Activated naive CD4-positive, alpha-beta T cell treated with anti-CD3 and anti-CD28 coated beads, Interleukin-2, amount 10 ng/mL, durations not matched to agents 7 days and 5 days (primary cell): ENCODE measurements at regions not wholly inside any gene's neighbourhood (a gene's known extent, or its start where the extent isn't known, plus 50 kb on each side); places are given as distances from the start of the nearest gene placed in this dataset.

Experiments
- CTCF ChIA-PET: fragments of 350-600 bp; sonication (Branson Sonifier 250); formaldehyde crosslinking; loops from one replicate; lab custom pipeline; 2021; ENCODE audit warnings: antibody characterized with exemption; lab: Charles Lee
- DNase-seq: peaks from one replicate; pipeline ENCODE4 v3.0.0-alpha.2; 2020
- H3K27ac Mint-ChIP-seq: one replicate; pipeline ENCODE4 v1.8.0; 2021; ENCODE audit warnings: mild to moderate bottlenecking, moderate library complexity, mixed read lengths
- H3K27me3 Mint-ChIP-seq: one replicate; pipeline ENCODE4 v1.8.0; 2021; ENCODE audit warnings: mild to moderate bottlenecking, mixed read lengths
- H3K36me3 Mint-ChIP-seq: one replicate; pipeline ENCODE4 v1.8.0; 2021; ENCODE audit warnings: mixed read lengths
- H3K4me1 Mint-ChIP-seq: one replicate; pipeline ENCODE4 v1.8.0; 2021; ENCODE audit warnings: mixed read lengths
- H3K4me3 Mint-ChIP-seq: one replicate; pipeline ENCODE4 v1.8.0; 2021; ENCODE audit warnings: mild to moderate bottlenecking, moderate library complexity, mixed read lengths
- H3K9me3 Mint-ChIP-seq: one replicate; pipeline ENCODE4 v1.8.0; 2021; ENCODE audit warnings: mixed read lengths

DNA sequence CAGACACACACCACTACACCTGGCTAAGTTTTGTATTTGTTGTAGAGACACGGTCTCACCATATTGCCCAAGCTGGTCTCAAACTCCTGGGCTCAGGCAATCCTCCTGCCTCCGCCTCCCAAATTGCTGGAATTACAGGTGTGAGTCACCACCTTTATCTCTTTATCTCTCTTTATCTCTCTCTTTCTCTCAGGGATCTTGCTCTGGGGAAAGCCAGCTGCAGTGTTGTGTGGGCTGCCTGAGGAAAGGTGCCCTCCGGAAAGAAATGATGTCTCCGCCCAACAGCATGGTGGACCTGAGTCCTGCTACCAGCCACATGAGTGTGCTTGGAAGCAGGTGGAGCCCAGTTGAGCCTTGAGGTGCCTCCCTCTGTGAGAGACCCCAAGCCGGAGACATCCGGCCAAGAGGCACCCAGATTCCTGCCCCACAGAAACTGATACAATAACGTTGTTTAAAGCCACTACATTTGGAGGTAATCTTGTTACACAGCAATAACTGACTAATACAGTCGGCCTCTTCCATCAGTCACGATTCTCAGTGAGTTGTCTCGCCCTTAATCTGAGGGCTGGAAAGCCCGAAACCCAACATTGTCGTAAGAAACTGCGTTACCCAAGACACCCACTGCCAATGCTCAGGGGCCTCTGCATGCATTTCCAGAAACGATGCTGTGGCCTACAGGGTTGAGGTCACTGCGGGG lies 68.0 kb upstream of the RPH3AL start:
- H3K4me1 Mint-ChIP-seq = peaks cover 62% of the 10 kb centered on the region
- H3K9me3 Mint-ChIP-seq = peaks cover 5% of the 10 kb centered on the region
- peaks cover 16% of the 10 kb centered on the region for H3K36me3 Mint-ChIP-seq
- no peak overlapping the region for H3K4me3 Mint-ChIP-seq
- no peak for DNase-seq
- H3K27me3 Mint-ChIP-seq = peaks cover 15% of the 10 kb centered on the region
- H3K27ac Mint-ChIP-seq = peak overlapping the region; percentile 70
- CTCF ChIA-PET = no interaction called here

DNA sequence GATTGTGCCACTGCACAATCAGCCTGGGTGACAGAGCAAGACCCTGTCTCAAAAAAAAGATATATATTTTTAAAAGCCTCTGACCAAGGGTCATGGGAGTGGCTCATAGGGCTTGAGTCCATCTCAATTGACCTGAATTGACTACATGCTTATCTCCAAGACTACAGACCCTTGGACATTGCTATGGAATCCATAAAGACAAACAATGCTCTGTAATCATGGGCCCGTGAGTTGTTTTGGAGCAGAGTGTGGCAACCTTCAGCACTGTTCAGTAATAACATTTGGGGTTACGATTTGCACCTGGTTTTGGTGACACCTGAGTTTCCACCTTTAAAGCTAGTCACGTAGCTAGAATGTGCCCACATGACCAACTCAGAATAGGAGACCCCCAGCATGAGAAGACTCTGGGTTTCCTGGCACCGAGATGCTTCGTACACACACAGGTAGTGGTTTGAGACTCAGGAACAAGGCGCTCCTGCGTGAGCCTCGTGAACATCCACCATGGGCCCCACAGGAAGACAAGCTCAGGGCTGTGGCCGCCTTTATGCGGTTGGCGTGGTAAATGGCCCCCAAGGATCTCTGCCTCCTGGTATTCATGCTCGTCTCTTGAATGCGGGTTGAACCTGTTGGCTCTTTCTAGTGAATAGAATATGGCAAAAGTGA lies 66.6 kb upstream of the RPH3AL start:
- peak overlapping the region; percentile 100 for H3K27ac Mint-ChIP-seq
- H3K36me3 Mint-ChIP-seq = peaks cover 27% of the 10 kb centered on the region
- H3K27me3 Mint-ChIP-seq = peaks cover 15% of the 10 kb centered on the region
- H3K4me3 Mint-ChIP-seq = peak overlapping the region; percentile 2
- peak; percentile 84 for DNase-seq
- peaks cover 5% of the 10 kb centered on the region for H3K9me3 Mint-ChIP-seq
- CTCF ChIA-PET = interaction anchor here (0.6 kb wide), 1 partner anchor 27 kb away, joined by 4 read pairs; the partner anchor contains the start of gene RFLNB
- peaks cover 76% of the 10 kb centered on the region for H3K4me1 Mint-ChIP-seq

DNA sequence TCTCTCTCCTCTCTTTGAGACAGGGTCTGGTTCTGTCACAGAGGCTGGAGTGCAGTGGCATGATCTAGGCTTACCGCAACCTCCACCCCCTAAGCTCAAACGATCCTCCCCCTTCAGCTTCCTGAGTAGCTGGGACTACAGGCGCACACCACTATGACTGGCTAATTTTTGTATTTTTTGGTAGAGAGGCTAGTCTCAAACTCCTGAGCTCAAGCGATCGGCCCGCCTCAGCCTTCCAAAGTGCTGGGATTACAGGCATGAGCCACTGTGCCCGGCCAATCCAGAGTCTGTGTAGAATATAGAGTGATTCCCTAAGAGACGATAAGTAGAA lies 65.8 kb upstream of the RPH3AL start:
- CTCF ChIA-PET = interaction anchor here (0.9 kb wide), 1 partner anchor 282 kb away, joined by 4 read pairs; no protein-coding TSS in a partner anchor
- peaks cover 5% of the 10 kb centered on the region for H3K9me3 Mint-ChIP-seq
- peaks cover 13% of the 10 kb centered on the region for H3K27me3 Mint-ChIP-seq
- peaks cover 79% of the 10 kb centered on the region for H3K4me1 Mint-ChIP-seq
- H3K27ac Mint-ChIP-seq = peak overlapping the region; percentile 100
- DNase-seq = peak; percentile 82
- peaks cover 32% of the 10 kb centered on the region for H3K36me3 Mint-ChIP-seq
- H3K4me3 Mint-ChIP-seq = peak overlapping the region; percentile 80

DNA sequence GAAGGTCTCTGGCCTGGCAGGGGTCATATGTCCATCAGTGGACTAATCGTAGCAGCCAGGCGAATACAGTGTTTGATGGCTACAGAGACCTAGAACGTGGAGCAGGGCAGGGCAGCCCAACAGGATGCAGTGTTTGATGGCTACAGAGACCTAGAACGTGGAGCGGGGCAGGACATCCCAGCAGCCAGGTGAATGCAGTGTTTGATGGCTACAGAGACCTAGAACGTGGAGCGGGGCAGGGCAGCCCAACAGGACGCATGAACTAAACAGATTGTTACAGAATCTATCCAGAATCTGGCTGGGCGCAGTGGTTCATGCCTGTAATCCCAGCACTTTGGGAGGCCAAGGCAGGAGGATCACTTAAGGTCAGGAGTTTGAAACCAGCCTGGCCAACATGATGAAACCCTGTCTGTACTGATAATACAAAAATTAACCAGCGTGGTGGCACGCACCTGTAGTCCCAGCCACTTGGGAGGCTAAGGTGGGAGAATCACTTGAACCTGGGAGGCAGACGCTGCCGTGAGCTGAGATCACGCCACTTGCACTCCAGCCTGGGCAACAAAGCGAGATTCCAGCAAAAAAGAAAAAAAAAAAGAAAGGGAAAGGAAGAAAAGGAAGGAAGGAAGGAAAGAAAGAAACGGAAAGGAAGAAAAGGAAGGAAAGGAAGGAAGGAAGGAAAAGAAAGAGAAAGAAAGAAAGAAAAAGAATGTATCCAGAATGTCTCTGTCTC lies 65.2 kb upstream of the RPH3AL start:
- no peak for DNase-seq
- Mint-ChIP-seq H3K4me1 (peaks cover 80% of the 10 kb centered on the region), H3K9me3 (peaks cover 5% of the 10 kb centered on the region), H3K27me3 (peaks cover 9% of the 10 kb centered on the region), H3K27ac (peak overlapping the region; percentile 100), H3K4me3 (peak overlapping the region; percentile 80), H3K36me3 (peaks cover 36% of the 10 kb centered on the region)
- CTCF ChIA-PET = interaction anchor here (0.9 kb wide), 1 partner anchor 283 kb away, joined by 4 read pairs; no protein-coding TSS in a partner anchor

DNA sequence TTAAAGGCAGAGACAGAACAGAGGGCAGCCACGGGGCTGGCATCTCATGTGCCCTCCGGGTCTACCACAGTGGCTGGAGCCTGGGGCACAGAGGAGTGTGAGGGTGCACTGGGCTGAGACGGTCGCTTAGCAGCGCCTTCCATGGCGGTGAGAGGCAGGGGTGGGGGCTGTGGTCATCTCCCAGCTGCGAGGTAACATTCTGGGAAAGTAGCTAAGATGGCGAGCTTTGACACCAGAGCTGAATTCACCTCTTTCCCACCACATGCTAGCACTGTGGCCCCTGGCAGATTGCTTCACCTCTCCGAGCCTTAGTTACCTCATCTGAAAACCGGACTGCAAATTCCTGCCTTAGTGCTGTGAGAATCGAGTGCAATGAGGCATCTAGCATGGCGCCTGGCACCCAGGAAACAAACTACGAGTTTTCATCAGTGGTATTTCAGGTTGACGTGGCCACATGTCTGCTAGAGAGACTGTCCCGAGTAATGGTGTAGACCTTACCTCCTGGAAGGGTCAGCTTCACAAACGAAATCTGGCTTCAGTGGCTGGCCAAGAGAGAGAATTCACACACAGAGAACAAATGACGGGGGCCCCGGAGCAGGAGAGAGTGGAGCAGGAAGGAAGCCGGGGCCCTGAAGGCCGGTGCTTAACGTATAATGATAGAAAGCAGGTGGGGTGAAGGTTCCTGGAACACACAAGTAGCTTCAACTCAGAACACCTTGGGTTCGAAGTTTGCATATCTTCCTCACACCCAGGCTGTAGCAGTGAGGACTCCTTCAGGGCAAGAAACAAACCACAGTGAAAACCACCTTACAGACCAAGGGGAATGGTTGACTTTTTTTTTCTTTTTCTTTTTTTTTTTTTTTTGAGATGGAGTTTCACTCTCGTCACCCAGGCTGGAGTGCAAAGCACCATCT lies 63.9 kb upstream of the RPH3AL start:
- H3K36me3 Mint-ChIP-seq = peaks cover 47% of the 10 kb centered on the region
- CTCF ChIA-PET = interaction anchor here (0.8 to 1.2 kb wide), 4 partner anchors 73 to 284 kb away, joined by 3 to 6 read pairs (median 4); no protein-coding TSS in a partner anchor
- peak; percentile 75 for DNase-seq
- H3K4me3 Mint-ChIP-seq = peak overlapping the region; percentile 80
- peaks cover 86% of the 10 kb centered on the region for H3K4me1 Mint-ChIP-seq
- peak overlapping the region; percentile 100 for H3K27ac Mint-ChIP-seq
- peaks cover 5% of the 10 kb centered on the region for H3K9me3 Mint-ChIP-seq
- no peaks in the 10 kb centered on the region for H3K27me3 Mint-ChIP-seq

DNA sequence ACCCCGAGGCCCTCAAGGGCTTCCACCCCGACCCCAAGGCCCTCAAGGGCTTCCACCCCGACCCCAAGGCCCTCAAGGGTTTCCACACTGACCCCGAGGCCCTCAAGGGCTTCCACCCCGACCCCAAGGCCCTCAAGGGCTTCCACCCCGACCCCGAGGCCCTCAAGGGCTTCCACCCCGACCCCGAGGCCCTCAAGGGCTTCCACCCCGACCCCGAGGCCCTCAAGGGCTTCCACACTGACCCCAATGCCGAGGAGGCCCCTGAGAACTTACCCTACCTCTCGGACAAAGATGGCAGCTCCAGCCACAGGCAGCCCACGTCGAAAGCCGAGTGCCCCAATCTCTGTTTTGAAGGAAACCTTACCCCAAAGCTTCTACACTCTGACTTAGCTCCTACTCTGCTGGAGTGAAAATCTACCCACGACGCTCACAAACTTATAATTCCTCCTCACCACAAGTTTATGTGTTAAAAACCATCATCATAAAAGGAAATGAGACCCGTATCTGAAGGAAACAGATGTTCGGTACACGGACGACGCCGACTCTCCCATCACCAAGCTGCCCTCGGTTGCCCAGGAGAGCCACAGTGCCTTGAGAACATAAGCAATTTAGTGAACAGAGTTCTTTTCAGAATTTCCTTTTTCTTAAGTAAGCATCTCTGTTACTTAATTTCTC lies 61.2 kb upstream of the RPH3AL start:
- H3K4me3 Mint-ChIP-seq = peak overlapping the region; percentile 80
- peak overlapping the region; percentile 100 for H3K27ac Mint-ChIP-seq
- no peaks in the 10 kb centered on the region for H3K9me3 Mint-ChIP-seq
- peak; percentile 35 for DNase-seq
- peaks cover 5% of the 10 kb centered on the region for H3K27me3 Mint-ChIP-seq
- H3K4me1 Mint-ChIP-seq = peaks cover 87% of the 10 kb centered on the region
- H3K36me3 Mint-ChIP-seq = peaks cover 50% of the 10 kb centered on the region
- CTCF ChIA-PET = interaction anchor here (0.8 to 1.6 kb wide), 3 partner anchors 285 to 317 kb away, joined by 3 to 7 read pairs (median 3); no protein-coding TSS in a partner anchor

DNA sequence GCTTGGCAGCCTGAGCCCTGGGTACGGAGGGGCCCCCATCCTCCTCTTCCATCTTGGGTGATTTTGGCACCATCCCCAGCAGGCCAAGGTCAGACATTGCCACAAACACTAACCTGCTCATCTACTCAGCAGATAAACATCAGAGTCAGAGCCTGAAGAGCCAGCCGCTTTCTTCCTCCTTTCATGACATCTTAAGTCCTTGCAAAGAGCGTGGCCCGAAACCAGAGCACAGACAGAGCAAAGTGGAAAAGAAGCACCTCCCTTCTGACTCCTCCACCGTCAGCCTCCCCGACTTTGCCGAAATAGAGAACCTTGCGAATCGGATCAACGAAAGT lies 60.4 kb upstream of the RPH3AL start:
- Mint-ChIP-seq H3K4me3 (peak overlapping the region; percentile 80), H3K9me3 (no peaks in the 10 kb centered on the region), H3K36me3 (peaks cover 50% of the 10 kb centered on the region), H3K4me1 (peaks cover 78% of the 10 kb centered on the region), H3K27me3 (peaks cover 5% of the 10 kb centered on the region), H3K27ac (peak overlapping the region; percentile 91)
- DNase-seq = peak; percentile 59
- CTCF ChIA-PET = interaction anchor here (0.7 to 3.3 kb wide), 21 partner anchors 30 to 584 kb away, joined by 3 to 99 read pairs (median 4); partner anchors contain the start of gene TIMM22

DNA sequence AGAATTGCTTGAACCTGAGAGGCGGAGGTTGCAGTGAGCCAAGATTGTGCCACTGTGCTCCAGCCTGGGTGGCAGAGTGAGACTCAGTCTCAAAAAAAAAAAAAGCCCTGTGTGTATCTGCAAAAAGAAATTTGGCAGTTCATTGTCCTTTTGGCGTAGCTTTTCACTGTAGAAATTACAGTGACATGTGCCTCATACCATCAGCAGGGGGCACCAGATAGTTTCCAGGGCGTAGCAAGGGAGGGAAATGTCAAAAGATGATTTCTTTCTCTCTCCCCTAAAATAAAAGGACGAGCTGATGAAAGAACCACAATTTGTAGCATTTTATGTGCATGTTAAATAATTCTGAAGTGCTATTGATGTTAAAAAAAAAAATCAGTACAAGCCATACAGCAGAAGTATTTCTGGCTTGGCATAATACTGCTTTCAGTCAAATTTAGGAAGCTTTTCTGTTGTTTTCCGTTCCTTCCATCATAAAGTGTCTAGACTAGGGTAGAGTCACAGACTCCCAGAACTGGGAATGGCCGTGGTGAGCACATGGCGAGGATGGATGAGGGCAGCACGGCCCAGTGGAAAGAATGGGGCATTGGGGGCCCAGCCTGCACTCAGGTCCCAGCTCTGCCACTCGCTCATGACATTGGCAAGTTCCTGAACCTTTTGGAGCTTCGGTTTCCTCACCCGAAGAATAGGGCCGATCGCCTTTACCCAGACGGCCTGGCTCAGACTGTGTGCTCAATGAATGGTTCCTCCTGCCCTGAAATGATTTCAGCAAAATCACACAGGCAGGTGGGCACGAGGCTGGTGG lies 59.8 kb upstream of the RPH3AL start:
- Mint-ChIP-seq H3K27ac (peak overlapping the region; percentile 91), H3K4me1 (peaks cover 76% of the 10 kb centered on the region), H3K36me3 (peaks cover 55% of the 10 kb centered on the region), H3K9me3 (no peaks in the 10 kb centered on the region), H3K4me3 (peak overlapping the region; percentile 80), H3K27me3 (peaks cover 5% of the 10 kb centered on the region)
- peak; percentile 82 for DNase-seq
- CTCF ChIA-PET = interaction anchor here (0.6 to 3.3 kb wide), 41 partner anchors 9 to 1562 kb away, joined by 3 to 99 read pairs (median 4); partner anchors contain the start of genes GLOD4, MRM3 and TIMM22

DNA sequence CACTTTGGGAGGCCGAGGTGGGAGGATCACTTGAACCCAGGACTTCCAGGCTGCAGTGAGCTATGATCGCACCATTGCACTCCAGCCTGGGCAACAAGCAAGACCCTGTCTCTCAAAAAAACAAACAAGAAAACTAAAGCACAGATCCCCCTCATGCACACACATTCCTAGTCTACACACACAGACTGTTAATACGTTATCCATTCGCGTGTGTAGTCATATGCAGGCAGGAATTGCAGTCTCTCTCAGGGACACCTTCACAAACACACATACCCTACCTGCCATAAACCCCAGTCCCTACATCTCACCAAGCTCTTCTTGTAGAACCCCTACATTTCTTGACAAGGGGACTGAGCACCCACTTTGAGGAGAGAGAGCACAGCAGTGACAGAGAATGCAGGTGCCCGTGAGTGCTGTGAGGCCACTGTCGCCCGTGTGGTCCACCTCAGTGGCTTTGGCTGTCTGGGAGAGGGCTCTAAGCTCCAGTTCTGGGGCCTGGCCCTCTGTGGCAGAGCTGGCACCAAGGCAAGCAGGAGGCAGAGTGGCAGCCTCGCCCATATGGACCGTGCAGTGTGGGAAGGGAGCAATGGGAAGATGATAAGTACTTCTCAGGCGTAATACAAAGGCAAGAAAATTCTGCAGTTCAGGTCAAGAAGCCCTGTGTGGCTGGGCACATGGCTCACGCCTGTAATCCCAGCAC lies 59.0 kb upstream of the RPH3AL start:
- Mint-ChIP-seq H3K4me3 (peak overlapping the region; percentile 80), H3K9me3 (no peaks in the 10 kb centered on the region), H3K27ac (peak overlapping the region; percentile 91), H3K27me3 (peaks cover 5% of the 10 kb centered on the region), H3K36me3 (peaks cover 56% of the 10 kb centered on the region), H3K4me1 (peaks cover 70% of the 10 kb centered on the region)
- CTCF ChIA-PET = interaction anchor here (0.6 to 3.3 kb wide), 36 partner anchors 10 to 1563 kb away, joined by 3 to 99 read pairs (median 4); partner anchors contain the start of genes GLOD4, MRM3 and TIMM22
- no peak for DNase-seq

DNA sequence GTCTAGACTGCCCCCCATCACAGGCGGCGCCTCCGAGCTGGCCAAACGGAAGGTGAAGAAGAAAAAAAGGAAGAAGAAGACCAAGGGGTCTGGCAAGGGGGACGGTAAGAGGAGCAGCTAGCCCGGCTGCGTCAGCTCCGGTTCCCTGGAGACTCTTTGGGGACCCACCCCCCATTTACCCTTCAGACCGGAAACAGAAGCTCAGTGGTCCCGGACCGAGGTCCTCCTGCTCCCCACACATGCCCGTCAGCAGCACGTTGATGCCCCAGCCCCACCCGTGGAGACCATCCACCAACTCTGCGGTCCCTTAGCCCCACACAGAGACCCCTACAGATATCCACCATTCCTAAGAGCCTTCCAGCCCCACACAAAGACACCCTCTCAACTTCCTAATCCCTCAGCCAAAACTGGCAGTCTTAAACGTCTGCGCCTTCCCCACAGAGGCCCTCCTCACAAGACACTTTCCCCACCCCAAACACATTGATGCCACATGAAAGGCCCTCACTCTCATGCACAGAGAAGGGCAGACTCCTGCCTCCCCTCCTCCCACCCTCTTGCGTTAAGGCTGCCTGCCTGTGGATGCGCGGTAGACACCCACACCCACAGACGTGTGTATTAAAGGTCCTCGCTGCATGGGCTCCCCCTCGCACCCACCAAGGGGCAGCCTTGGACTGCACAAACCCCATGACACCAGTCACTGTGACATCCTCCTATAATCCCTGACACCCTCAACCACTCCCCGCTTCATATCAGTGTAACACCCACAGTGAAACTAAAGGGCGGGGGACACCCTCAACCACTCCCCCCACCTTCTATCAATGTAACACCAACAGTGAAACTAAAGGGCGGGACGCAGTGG lies 58.2 kb upstream of the RPH3AL start:
- peak overlapping the region; percentile 80 for H3K4me3 Mint-ChIP-seq
- peaks cover 64% of the 10 kb centered on the region for H3K4me1 Mint-ChIP-seq
- H3K9me3 Mint-ChIP-seq = no peaks in the 10 kb centered on the region
- H3K36me3 Mint-ChIP-seq = peaks cover 50% of the 10 kb centered on the region
- peak; percentile 82 for DNase-seq
- peak overlapping the region; percentile 91 for H3K27ac Mint-ChIP-seq
- CTCF ChIA-PET = interaction anchor here (0.7 to 3.3 kb wide), 8 partner anchors 9 to 371 kb away, joined by 3 to 99 read pairs (median 14); partner anchors contain the start of genes GLOD4 and MRM3
- H3K27me3 Mint-ChIP-seq = peaks cover 5% of the 10 kb centered on the region
